HS-5 (cell line): ENCODE measurements at regions not wholly inside any gene's neighbourhood (a gene's known extent, or its start where the extent isn't known, plus 50 kb on each side); places are given as distances from the start of the nearest gene placed in this dataset.

Experiments used
- DNase-seq: peaks from one replicate; pipeline ENCODE4 v3.0.0-alpha.2; 2012; ENCODE audit warnings: low read depth

GRCh38 chr5:68746643-68747420 lies 347.0 kb upstream of the SLC30A5 start:
- DNase-seq, result no peak

GRCh38 chr5:68747521-68747920 lies 346.3 kb upstream of the SLC30A5 start:
- DNase-seq, result no peak

GRCh38 chr5:68748101-68748500 lies 345.7 kb upstream of the SLC30A5 start:
- DNase-seq, result no peak

- no peak for DNase-seq
Measured at GRCh38 chr5:68749077-68749476, 344.7 kb upstream of the SLC30A5 start.

GRCh38 chr5:68749631-68750030 lies 344.2 kb upstream of the SLC30A5 start:
- DNase-seq, result no peak

- DNase-seq, result no peak
Measured at GRCh38 chr5:68751661-68752060, 342.2 kb upstream of the SLC30A5 start.

- DNase-seq, result no peak
Measured at GRCh38 chr5:68754536-68754935, 339.3 kb upstream of the SLC30A5 start.

- no peak for DNase-seq
Measured at GRCh38 chr5:68755293-68755692, 338.5 kb upstream of the SLC30A5 start.

GRCh38 chr5:68757006-68757405 lies 336.8 kb upstream of the SLC30A5 start:
- no peak for DNase-seq

GRCh38 chr5:68757626-68758212 lies 336.1 kb upstream of the SLC30A5 start:
- DNase-seq, result no peak

GRCh38 chr5:68759593-68759992 lies 334.2 kb upstream of the SLC30A5 start:
- no peak for DNase-seq

GRCh38 chr5:68762201-68762600 lies 331.6 kb upstream of the SLC30A5 start:
- DNase-seq, result no peak

- no peak for DNase-seq
Measured at GRCh38 chr5:68766952-68767464, 326.8 kb upstream of the SLC30A5 start.

GRCh38 chr5:68770551-68770950 lies 323.3 kb upstream of the SLC30A5 start:
- no peak for DNase-seq

GRCh38 chr5:68771221-68771620 lies 322.6 kb upstream of the SLC30A5 start:
- no peak for DNase-seq

- DNase-seq, result no peak
Measured at GRCh38 chr5:68771732-68772131, 322.1 kb upstream of the SLC30A5 start.

GRCh38 chr5:68776381-68776780 lies 317.4 kb upstream of the SLC30A5 start:
- DNase-seq, result no peak

GRCh38 chr5:68777135-68777534 lies 316.7 kb upstream of the SLC30A5 start:
- DNase-seq, result no peak

GRCh38 chr5:68778484-68778883 lies 315.3 kb upstream of the SLC30A5 start:
- no peak for DNase-seq

GRCh38 chr5:68780299-68780955 lies 313.4 kb upstream of the SLC30A5 start:
- no peak for DNase-seq

- DNase-seq, result no peak
Measured at GRCh38 chr5:68793074-68793473, 300.7 kb upstream of the SLC30A5 start.

- DNase-seq, result no peak
Measured at GRCh38 chr5:68793993-68794392, 299.8 kb upstream of the SLC30A5 start.

- DNase-seq, result no peak
Measured at GRCh38 chr5:68795190-68795589, 298.6 kb upstream of the SLC30A5 start.
